ENCODE measurements at regions not wholly inside any gene's neighbourhood (a gene's known extent, or its start where the extent isn't known, plus 50 kb on each side); places are given as distances from the start of the nearest gene placed in this dataset.

GRCh38 chr1:208344202-208344857 is 100.1 kb upstream of the PLXNA2 start:
- no peak for DNase-seq (ENCODE audit: low read depth, low spot score)
- in situ Hi-C loops (cut with HindIII; ENCODE audit: low pct_unique_long_range_greater_than_20kb, low sequenced_read_pairs), result no loop called here
- intact Hi-C loops (cut with micrococcal nuclease; ENCODE audit: unreplicated experiment), result no loop called here
- no peak overlapping the region for H3K4me3 ChIP-seq (ENCODE audit: low read depth in 2 of 2, low read length in 2 of 2)
- TF ChIP-seq SIN3A (IDR thresholded peaks at IDR 0.05; ENCODE audit: borderline replicate concordance, insufficient read depth, low read depth, low read length) (no peak), POLR2AphosphoS5 (IDR thresholded peaks at IDR 0.05; ENCODE audit: low read depth, low read length) (no peak), CTCF (IDR thresholded peaks at IDR 0.05) (no peak), REST (IDR thresholded peaks at IDR 0.05; ENCODE audit: insufficient read depth in 1 of 2, low read depth in 2 of 2, low read length in 1 of 2) (no peak), TCF7L2 (IDR thresholded peaks at IDR 0.05; ENCODE audit: low read depth, low read length) (no peak)
- no peaks in the 10 kb centered on the region for H3K4me1 ChIP-seq (ENCODE audit: control insufficient read depth, insufficient read depth, low read length)
- no peak overlapping the region for H3K27ac ChIP-seq (ENCODE audit: low read length)
- ChIA-PET POLR2A (no interaction called here), CTCF (no interaction called here)
- no TSS peak for BruUV-seq (replicated peaks)
- H3K9me3 ChIP-seq (ENCODE audit: control insufficient read depth, insufficient read depth, low read depth, low read length), result no peaks in the 10 kb centered on the region
- ATAC-seq, result no peak
- H3K27me3 ChIP-seq (ENCODE audit: control insufficient read depth, insufficient read depth, low read length), result no peaks in the 10 kb centered on the region
- H3K36me3 ChIP-seq (ENCODE audit: control insufficient read depth, insufficient read depth, low read length), result no peaks in the 10 kb centered on the region

- intact Hi-C loops (cut with micrococcal nuclease; ENCODE audit: unreplicated experiment), result no loop called here
- H3K9me3 ChIP-seq (ENCODE audit: control insufficient read depth, insufficient read depth, low read depth, low read length), result no peaks in the 10 kb centered on the region
- TF ChIP-seq TCF7L2 (IDR thresholded peaks at IDR 0.05; ENCODE audit: low read depth, low read length), result no peak
- TF ChIP-seq SIN3A (IDR thresholded peaks at IDR 0.05; ENCODE audit: borderline replicate concordance, insufficient read depth, low read depth, low read length), result no peak
- TF ChIP-seq CTCF (IDR thresholded peaks at IDR 0.05), result no peak
- no peak for TF ChIP-seq POLR2AphosphoS5 (IDR thresholded peaks at IDR 0.05; ENCODE audit: low read depth, low read length)
- TF ChIP-seq REST (IDR thresholded peaks at IDR 0.05; ENCODE audit: insufficient read depth in 1 of 2, low read depth in 2 of 2, low read length in 1 of 2), result no peak
- H3K4me3 ChIP-seq (ENCODE audit: low read depth in 2 of 2, low read length in 2 of 2), result no peak overlapping the region
- in situ Hi-C loops (cut with HindIII; ENCODE audit: low pct_unique_long_range_greater_than_20kb, low sequenced_read_pairs), result no loop called here
- no peak overlapping the region for H3K27ac ChIP-seq (ENCODE audit: low read length)
- no peak for ATAC-seq
- no peak for DNase-seq (ENCODE audit: low read depth, low spot score)
- no peaks in the 10 kb centered on the region for H3K36me3 ChIP-seq (ENCODE audit: control insufficient read depth, insufficient read depth, low read length)
- ChIA-PET POLR2A (no interaction called here), CTCF (no interaction called here)
- no TSS peak for BruUV-seq (replicated peaks)
- no peaks in the 10 kb centered on the region for H3K4me1 ChIP-seq (ENCODE audit: control insufficient read depth, insufficient read depth, low read length)
- no peaks in the 10 kb centered on the region for H3K27me3 ChIP-seq (ENCODE audit: control insufficient read depth, insufficient read depth, low read length)
Observed at GRCh38 chr1:208347191-208347590, 103.0 kb upstream of the PLXNA2 start.
